GM12878 (cell line): ENCODE measurements at regions not wholly inside any gene's neighbourhood (a gene's known extent, or its start where the extent isn't known, plus 50 kb on each side); places are given as distances from the start of the nearest gene placed in this dataset.

Experiments
- JUND ChIP-seq: IDR thresholded peaks from 2 replicates; pipeline ENCODE4 v1.6.1; 2012; ENCODE audit warnings: low read depth, mild to moderate bottlenecking, low read length, improper control_type of control experiment, moderate library complexity
- SRF ChIP-seq, 2 experiments: IDR thresholded peaks; 2 replicates each; pipeline ENCODE4 v1.6.1; 2011; ENCODE audit warnings: low read depth in 2 of 2, low read length in 2 of 2, mild to moderate bottlenecking in 1 of 2, moderate library complexity in 1 of 2
- ZSCAN29 ChIP-seq: fragments of 450-650 bp; IDR thresholded peaks from 2 replicates; pipeline ENCODE4 v1.6.1; 2017; ENCODE audit warnings: mild to moderate bottlenecking, moderate library complexity
- TF ChIP-seq, protein P1 (sequence below): fragments of 150-350 bp; IDR thresholded peaks from 2 replicates; pipeline ENCODE4 v1.6.1; 2016; ENCODE audit warnings: low read depth, low read length
- TF ChIP-seq, protein P2 (sequence below), 3 experiments: IDR thresholded peaks in 2 of 3; conservative IDR thresholded peaks in 1 of 3; 2 replicates each; pipeline ENCODE4 v1.5.1; 2011; ENCODE audit warnings: low read depth in 3 of 3, low read length in 3 of 3, mild to moderate bottlenecking in 3 of 3, control low read depth in 2 of 3, moderate library complexity in 2 of 3, inconsistent platforms in 1 of 3, mixed read lengths in 1 of 3; ENCODE audit not compliant: control insufficient read depth in 2 of 3, insufficient read depth in 1 of 3; ENCODE audit errors: extremely low read depth in 1 of 3
- TF ChIP-seq, protein P3 (sequence below): IDR thresholded peaks from 2 replicates; pipeline ENCODE4 v1.6.1; 2012; ENCODE audit warnings: low read depth, low read length, improper control_type of control experiment

DNA sequence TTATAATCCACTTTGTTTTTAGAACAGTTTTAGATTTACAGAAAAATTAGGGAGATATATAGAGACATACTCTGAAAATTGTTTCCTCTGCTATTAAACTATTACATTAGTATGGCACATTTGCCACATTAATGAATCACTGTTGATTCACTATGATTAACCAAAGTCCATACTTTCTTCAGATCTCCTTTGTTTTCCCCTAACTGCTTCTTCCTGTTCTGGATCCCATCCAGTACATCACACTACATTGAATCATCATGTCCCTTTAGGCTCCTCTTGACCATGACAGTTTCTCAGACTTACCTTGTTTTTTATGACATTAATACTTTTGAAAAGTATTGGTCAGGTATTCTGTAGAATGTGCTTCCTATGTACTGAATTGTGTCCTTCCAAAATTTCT, 109.2 kb upstream of the EDNRA start:
- TF ChIP-seq, protein P1, sequence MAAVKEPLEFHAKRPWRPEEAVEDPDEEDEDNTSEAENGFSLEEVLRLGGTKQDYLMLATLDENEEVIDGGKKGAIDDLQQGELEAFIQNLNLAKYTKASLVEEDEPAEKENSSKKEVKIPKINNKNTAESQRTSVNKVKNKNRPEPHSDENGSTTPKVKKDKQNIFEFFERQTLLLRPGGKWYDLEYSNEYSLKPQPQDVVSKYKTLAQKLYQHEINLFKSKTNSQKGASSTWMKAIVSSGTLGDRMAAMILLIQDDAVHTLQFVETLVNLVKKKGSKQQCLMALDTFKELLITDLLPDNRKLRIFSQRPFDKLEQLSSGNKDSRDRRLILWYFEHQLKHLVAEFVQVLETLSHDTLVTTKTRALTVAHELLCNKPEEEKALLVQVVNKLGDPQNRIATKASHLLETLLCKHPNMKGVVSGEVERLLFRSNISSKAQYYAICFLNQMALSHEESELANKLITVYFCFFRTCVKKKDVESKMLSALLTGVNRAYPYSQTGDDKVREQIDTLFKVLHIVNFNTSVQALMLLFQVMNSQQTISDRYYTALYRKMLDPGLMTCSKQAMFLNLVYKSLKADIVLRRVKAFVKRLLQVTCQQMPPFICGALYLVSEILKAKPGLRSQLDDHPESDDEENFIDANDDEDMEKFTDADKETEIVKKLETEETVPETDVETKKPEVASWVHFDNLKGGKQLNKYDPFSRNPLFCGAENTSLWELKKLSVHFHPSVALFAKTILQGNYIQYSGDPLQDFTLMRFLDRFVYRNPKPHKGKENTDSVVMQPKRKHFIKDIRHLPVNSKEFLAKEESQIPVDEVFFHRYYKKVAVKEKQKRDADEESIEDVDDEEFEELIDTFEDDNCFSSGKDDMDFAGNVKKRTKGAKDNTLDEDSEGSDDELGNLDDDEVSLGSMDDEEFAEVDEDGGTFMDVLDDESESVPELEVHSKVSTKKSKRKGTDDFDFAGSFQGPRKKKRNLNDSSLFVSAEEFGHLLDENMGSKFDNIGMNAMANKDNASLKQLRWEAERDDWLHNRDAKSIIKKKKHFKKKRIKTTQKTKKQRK, result no peak
- TF ChIP-seq, protein P2, sequence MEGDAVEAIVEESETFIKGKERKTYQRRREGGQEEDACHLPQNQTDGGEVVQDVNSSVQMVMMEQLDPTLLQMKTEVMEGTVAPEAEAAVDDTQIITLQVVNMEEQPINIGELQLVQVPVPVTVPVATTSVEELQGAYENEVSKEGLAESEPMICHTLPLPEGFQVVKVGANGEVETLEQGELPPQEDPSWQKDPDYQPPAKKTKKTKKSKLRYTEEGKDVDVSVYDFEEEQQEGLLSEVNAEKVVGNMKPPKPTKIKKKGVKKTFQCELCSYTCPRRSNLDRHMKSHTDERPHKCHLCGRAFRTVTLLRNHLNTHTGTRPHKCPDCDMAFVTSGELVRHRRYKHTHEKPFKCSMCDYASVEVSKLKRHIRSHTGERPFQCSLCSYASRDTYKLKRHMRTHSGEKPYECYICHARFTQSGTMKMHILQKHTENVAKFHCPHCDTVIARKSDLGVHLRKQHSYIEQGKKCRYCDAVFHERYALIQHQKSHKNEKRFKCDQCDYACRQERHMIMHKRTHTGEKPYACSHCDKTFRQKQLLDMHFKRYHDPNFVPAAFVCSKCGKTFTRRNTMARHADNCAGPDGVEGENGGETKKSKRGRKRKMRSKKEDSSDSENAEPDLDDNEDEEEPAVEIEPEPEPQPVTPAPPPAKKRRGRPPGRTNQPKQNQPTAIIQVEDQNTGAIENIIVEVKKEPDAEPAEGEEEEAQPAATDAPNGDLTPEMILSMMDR (IDR thresholded peaks at IDR 0.05 in 2 of 3, conservative IDR thresholded peaks at IDR 0.05 in 1 of 3; ENCODE audit: control insufficient read depth in 2 of 3, extremely low read depth in 1 of 3, insufficient read depth in 1 of 3, low read depth in 3 of 3, low read length in 3 of 3), result no peak
- TF ChIP-seq, protein P3, sequence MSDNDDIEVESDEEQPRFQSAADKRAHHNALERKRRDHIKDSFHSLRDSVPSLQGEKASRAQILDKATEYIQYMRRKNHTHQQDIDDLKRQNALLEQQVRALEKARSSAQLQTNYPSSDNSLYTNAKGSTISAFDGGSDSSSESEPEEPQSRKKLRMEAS, result no peak
- no peak for TF ChIP-seq JUND
- TF ChIP-seq ZSCAN29, result no peak
- no peak for TF ChIP-seq SRF (IDR thresholded peaks at IDR 0.05; ENCODE audit: low read depth in 2 of 2, low read length in 2 of 2)
